ENCODE measurements at regions not wholly inside any gene's neighbourhood (a gene's known extent, or its start where the extent isn't known, plus 50 kb on each side); places are given as distances from the start of the nearest gene placed in this dataset.

DNA sequence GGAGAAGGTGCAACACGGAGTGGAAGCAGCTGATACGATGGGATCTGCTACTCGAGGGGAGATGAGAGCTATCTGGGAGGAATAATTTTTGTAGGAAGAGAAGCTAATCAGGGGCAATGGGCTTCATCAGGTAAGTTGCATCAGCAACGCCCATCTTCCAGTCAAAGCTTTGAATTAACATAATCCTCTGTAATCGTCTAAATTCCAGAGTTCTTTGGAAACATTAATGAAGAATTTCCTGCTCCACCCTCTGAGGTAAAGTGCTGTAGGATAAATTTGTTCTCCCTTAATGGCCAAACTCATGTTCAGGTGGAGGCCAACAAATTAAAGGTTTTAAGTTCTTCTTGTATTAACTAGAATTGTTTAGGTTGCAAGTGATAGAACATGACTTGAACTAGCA is 94.0 kb upstream of the KAZN start:
- Mint-ChIP-seq H3K27ac (no peak overlapping the region), H3K9me3 (peaks cover 0 to 3% (median 0%) of the 10 kb centered on the region in 7 donors), H3K27me3 (ENCODE audit: low read depth in 3 of 3) (peaks cover 0 to 11% (median 7%) of the 10 kb centered on the region in 3 donors), H3K36me3 (no peaks in the 10 kb centered on the region), H3K4me3 (no peak overlapping the region), H3K4me1 (peaks cover 4% of the 10 kb centered on the region)
- intact Hi-C loops (cut with micrococcal nuclease), result no loop called here
- WGBS (ENCODE audit: insufficient coverage), result 58% methylated on average over 3 of the region's 5 CpGs
- no peak for TF ChIP-seq CTCF (IDR thresholded peaks at IDR 0.05)
- Histone ChIP-seq H3K4me2 (replicated peaks; ENCODE audit: extremely low read depth, low read length, poor library complexity, severe bottlenecking) (no peak overlapping the region), H3K9ac (ENCODE audit: insufficient read depth, low read length, poor library complexity, severe bottlenecking) (no peak overlapping the region), H3K36me3 (replicated peaks in 1 of 2; ENCODE audit: control insufficient read depth in 1 of 2, insufficient read depth in 2 of 2, low read length in 2 of 2) (no peaks in the 10 kb centered on the region), H4K20me1 (ENCODE audit: insufficient read depth, low read length) (no peaks in the 10 kb centered on the region), H3K4me3 (replicated peaks in 1 of 3; ENCODE audit: low read depth in 2 of 3, low read length in 3 of 3) (no peak overlapping the region), H2AFZ (ENCODE audit: insufficient read depth, low read depth, low read length, poor library complexity, severe bottlenecking) (no peak overlapping the region), H3K27ac (ENCODE audit: low read depth in 1 of 2, low read length in 2 of 2) (no peak overlapping the region), H3K79me2 (ENCODE audit: insufficient read depth, low read length) (no peaks in the 10 kb centered on the region), H3K9me3 (replicated peaks in 1 of 2; ENCODE audit: control insufficient read depth in 1 of 2, insufficient read depth in 1 of 2, low read length in 2 of 2) (no peaks in the 10 kb centered on the region), H3K27me3 (ENCODE audit: control insufficient read depth in 2 of 2, insufficient read depth in 2 of 2, low read length in 2 of 2) (no peaks in the 10 kb centered on the region), H3K4me1 (ENCODE audit: control insufficient read depth in 1 of 2, insufficient read depth in 2 of 2, low read length in 2 of 2) (no peaks in the 10 kb centered on the region)
- DNase-seq, result no peak

DNA sequence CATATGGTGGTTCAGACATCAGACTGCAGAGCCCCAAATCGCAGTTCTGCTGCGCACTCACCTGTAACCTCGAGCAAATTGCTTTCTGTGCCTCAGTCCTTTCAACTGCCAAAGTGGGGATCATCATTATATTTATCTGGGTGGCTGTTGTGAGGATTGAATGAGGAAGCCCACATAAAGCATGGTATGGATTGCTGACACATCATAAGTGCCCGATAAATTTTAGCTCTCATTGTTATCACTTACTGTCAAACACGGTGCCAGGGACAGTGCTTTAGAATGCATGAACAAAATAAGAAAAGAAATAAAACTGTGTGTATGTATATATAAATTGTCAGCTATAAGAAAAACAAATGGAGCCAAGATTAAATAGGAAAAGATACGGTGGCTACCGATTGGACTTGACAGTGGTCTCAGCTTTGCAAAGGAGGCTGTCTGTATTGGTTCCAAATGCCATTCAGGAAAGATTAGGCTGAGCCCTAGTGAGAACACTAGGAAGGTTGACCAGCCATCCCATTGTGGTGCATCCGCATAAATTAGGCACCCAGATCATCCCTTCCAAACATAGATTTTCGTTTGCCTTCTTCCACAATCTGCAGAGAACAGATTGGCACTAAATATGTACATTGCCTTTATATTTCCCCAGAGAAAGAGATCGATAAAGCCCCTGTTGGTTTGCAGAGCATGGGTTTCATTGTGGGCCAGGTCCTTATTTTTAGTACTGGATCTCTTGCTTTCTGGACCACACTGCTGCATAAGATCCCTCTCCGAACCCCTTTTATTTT is 91.8 kb upstream of the KAZN start:
- no peak for TF ChIP-seq CTCF (IDR thresholded peaks at IDR 0.05)

More for the DNA sequence above, 91.8 kb upstream of the KAZN start:
- Mint-ChIP-seq H3K4me3 (no peak overlapping the region), H3K27me3 (ENCODE audit: low read depth in 3 of 3) (peaks cover 0 to 14% (median 13%) of the 10 kb centered on the region in 3 donors), H3K27ac (no peak overlapping the region), H3K4me1 (no peaks in the 10 kb centered on the region), H3K36me3 (no peaks in the 10 kb centered on the region), H3K9me3 (peaks cover 0 to 3% (median 0%) of the 10 kb centered on the region in 7 donors)
- Histone ChIP-seq H3K4me1 (ENCODE audit: control insufficient read depth in 1 of 2, insufficient read depth in 2 of 2, low read length in 2 of 2) (no peaks in the 10 kb centered on the region), H3K9me3 (replicated peaks in 1 of 2; ENCODE audit: control insufficient read depth in 1 of 2, insufficient read depth in 1 of 2, low read length in 2 of 2) (no peaks in the 10 kb centered on the region), H3K27ac (ENCODE audit: low read depth in 1 of 2, low read length in 2 of 2) (no peak overlapping the region), H3K79me2 (ENCODE audit: insufficient read depth, low read length) (no peaks in the 10 kb centered on the region), H4K20me1 (ENCODE audit: insufficient read depth, low read length) (no peaks in the 10 kb centered on the region), H3K4me2 (replicated peaks; ENCODE audit: extremely low read depth, low read length, poor library complexity, severe bottlenecking) (no peak overlapping the region), H3K27me3 (ENCODE audit: control insufficient read depth in 2 of 2, insufficient read depth in 2 of 2, low read length in 2 of 2) (peaks cover 0 to 2% of the 10 kb centered on the region in 2 donors), H2AFZ (ENCODE audit: insufficient read depth, low read depth, low read length, poor library complexity, severe bottlenecking) (no peak overlapping the region), H3K9ac (ENCODE audit: insufficient read depth, low read length, poor library complexity, severe bottlenecking) (no peak overlapping the region), H3K4me3 (replicated peaks in 1 of 3; ENCODE audit: low read depth in 2 of 3, low read length in 3 of 3) (no peak overlapping the region), H3K36me3 (replicated peaks in 1 of 2; ENCODE audit: control insufficient read depth in 1 of 2, insufficient read depth in 2 of 2, low read length in 2 of 2) (no peaks in the 10 kb centered on the region)
- intact Hi-C loops (cut with micrococcal nuclease), result no loop called here
- 88% methylated on average over 5 of the region's 11 CpGs for WGBS (ENCODE audit: insufficient coverage)
- no peak for DNase-seq
